ENCODE measurements at regions not wholly inside any gene's neighbourhood (a gene's known extent, or its start where the extent isn't known, plus 50 kb on each side); places are given as distances from the start of the nearest gene placed in this dataset.

DNA sequence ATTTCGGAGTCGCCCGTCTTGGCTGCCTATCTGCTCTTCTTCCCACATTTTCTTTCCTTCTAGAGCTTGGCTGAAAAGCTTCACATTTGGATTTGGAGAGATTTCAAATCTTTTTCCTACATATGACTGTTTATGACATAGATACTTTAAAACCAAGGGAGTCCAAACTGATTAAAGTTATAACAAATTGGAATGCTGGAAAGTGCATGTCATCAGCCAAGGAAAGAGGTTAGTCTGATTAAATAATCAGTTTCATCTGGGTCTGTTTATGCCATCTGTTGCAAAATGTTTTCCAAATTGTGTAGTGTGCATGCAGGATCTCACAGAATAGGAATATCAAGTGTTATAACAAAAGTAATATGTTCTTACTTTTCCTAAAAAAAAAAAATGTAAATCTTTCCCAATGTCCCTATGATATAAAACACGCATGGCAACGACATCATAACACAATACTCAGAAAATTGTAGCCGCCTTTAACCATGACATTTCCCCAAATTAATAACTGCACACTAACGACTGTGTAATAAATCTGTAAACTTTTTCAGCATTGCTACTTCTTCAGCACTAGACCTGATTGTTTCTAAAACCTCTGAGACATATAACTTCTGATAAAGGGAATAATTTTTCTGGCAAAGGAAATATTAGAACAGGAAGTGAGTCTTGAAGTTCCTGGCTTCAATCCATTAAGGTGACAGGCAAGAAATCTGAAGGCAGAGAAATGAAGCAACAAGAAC is 230.2 kb upstream of the FOXQ1 start:
- no peak for DNase-seq

DNA sequence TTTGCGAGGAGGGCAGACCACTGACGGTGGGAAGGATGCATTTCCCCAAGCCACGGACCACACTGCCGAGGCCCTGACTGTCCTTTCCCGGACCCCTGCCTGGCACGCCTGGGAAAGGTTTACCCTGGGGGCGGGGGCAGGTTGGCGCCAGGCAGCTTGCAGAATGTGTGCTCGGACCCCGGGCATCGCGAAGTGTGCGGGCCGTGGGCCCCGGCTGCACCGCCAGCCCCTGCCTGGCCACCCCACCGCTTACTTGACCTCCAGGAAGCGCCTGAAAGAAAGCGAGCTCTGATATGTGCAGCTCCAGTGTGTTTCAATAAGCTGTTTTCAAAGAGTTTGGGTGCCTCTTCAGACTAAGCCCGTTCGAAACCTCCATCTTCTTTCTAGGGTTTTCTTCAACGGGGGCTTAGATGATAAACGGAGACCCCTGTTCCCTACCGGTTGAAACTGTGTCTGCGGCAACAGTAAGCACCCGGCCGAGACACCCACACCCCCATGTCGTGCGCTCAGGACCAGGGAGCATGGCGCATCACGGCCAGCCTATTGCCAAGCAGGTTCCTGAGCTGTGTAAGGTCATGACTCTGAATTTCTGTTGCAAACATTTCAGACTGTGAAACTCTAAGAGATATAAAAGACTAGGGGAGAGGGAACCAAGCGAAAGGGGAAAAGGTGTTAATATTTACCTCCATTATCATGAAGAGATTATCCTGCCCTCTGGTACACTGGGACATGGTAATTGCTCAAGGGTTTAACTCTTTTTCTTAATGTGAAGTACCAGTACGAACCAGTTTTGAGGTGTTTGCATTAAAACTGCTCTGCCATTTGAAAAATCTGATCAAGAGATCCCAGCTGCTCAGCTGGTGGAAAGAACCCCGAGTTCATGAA is 231.2 kb upstream of the FOXQ1 start:
- DNase-seq: no peak

DNA sequence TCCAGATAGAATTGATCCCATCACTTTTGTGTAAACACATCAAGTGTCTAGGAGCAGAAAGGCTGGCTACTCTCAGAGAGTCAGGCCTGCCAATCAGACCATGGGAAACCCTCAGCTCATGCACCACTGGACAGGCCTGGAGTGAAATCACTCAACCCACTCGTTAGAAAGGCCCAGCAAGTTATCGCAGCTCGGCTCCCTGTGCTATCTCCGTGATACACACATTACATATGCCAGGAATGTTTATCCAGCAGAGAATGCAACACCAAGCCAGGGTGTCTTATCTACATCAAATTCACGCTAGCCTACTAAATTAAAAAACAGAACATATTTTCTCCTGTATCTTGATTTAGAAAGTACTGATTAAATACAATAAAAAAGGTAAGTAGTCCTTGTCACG is 232.4 kb upstream of the FOXQ1 start:
- DNase-seq: no peak

DNA sequence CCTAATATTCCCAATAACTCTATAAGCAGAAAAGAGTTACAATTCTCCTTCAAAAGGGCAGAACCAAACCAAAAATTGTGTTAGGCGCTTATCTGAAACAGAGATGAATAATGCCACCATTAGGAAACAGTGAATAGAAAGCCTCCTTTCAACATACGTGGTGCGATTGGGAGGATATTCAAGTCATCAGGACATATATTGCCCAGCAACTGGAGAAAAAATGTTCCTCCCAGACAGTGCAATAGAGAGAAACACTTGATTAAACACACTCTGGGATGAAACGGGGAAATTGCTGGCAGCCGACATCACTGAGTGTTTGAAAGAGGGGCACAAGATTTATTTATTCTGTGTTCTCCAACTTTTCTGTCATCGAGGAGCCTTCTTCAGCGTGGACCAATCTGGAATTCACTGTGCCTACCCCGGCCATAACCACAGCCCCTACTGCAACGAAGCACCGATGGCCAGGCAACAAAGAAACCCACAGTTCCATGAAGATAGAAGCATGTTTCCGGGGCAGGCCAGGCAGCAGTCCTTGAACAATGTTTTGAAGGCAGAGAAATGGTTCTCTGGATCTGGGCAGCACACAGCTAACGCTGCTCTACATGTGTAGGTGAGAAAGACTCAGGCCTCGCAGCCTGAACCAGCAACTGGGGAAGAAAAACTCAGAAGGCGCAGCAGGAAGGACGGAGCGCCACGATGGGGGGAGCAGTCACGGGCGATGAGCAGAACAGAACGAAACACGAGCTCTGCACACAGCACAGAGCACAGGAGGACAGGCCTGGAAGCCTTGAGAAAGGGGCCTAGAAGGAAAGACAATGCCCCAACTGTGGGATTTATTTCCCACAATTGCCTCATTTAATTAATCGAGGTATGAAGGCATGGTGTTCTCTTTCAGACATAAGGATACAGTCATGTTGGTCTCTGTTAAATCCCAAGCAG is 234.2 kb upstream of the FOXQ1 start:
- DNase-seq: no peak

DNA sequence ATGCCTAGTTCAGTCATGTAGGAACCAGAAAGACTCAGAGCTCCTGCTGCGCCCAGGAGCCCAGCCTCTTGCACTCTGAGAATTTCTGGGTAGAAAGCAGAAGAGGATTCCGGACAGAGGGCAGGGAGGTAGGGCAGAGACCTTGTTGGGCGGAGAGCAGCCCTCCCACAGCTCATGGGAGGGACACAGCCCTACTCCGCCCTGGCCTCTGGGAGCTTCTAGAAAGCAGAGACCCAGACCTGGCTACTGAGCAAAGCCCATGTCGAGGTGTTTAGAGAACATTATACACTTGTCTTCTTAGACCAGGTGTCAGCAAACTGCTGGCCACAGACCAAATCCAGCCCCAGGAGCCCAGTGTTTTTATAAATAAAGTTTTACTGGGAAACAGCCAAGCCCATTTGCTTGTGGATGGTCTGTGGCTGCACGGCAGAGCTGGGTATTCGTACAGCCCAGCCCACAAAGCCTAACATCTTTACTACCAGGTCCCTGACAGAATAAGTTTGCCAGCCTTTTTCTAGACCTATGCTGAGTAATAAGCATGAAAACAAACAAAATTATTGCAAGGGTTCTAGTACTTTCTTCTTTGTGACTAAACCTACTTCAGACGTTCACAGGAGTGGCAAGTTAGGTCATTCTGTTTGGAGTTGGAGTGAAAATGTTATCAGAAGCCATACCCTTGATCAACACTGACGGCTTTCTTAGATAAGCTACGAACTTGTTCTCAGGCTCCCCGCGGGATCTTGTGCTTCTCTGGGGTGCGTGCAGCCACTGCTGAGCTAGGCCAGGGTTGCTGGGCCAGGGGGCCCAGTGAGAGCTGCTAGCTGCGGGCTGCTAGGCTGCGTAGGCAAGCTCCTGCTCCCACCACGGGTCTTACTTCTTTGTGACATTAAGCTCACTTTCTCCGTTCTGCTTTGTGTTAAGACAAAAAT is 235.1 kb upstream of the FOXQ1 start:
- no peak for DNase-seq

DNA sequence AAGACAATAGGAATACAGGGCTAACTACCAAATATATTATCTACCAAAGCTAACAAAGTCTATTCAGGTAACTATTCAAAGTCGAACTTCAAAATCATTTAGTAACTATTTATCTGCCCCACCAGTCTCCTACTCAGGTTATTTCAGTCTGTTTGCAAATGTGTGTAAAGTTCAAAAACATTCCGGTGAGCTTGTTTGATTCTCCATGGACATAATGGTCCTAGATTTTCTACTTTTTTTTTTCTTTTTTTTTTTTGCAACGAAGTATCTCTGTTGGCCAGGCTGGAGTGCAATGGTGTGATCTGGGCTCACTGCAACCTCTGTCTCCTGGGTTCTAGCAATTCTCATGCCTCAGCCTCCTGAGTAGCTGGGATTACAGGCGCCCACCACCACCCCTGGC is 236.0 kb upstream of the FOXQ1 start:
- no peak for DNase-seq

DNA sequence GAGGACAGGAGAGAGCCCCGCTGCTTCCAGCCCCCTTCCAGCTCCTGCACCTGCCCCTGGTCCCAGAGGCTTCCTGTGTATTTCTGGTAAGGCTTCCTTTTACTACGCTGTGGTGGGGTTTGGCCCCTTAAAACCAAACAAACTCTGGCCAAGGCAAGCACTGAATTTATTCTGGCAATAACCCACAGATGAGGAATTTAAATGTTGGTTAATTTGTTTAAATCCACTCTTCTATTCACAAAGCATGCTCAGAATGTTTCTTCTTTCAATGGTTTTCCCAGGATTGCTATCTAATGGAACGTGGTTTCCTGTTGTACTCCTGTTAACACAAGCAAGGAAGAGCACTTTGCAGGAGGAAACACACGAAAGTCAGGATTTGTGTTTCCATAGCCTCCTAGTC is 236.5 kb upstream of the FOXQ1 start:
- no peak for DNase-seq

DNA sequence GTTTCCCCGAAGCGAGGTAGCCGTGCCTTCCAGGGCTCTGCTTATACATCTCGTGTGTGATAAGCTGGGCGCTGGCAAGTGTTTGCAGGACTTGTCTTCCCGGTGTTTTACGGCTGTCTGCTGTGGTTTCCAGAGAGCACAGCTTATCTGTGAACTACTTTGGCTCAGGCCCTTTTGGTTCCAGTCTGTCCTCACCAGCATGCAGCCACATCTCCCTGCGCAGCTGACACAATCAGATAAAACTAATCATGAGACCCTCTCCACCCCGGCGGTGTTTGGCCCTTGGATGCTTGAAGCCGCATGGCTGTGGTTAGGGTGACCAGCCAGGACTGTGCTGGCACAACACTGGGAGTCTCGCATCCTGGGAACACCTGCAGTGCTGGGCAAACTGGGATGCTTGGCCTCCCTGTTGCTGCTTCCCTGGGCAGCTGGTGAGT is 241.8 kb upstream of the FOXQ1 start:
- no peak for DNase-seq

DNA sequence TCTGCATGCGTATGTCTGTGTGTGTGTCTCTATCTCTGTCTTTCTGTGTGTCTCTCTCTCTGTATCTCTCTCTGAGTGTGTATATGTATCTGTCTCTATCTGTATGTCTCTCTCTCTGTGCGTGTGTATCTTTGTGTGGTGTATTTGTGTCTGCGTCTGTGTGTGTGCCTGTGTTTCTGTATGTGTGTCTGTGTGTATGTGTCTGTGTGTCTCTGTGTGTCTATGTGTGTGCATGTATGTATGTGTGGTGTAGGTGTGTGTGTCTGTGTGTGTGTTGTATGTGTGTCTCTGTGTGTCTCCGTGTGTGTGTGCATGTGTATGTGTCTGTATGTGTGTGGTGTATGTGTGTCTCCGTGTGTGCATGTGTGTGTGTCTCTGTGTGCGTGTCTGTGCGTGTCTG is 243.0 kb upstream of the FOXQ1 start:
- no peak for DNase-seq

DNA sequence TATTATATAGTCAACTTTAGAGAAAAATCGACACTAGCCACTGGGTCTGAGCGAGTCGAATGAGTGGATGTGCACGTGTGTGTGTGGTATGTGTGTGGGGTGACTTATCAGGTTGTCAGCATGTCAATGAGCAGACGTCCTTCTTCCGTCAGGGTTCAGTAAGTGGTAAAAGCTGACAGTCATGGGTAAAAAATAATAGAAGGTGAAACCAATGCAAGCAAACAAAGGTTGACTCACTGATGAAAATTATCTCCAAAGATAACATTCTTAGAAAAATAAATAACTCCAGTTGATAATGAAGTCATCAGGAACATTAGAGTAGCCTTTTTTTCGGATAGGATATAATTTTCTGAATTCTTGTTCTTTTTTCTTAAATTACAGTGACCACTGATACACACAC is 243.8 kb upstream of the FOXQ1 start:
- DNase-seq: no peak

DNA sequence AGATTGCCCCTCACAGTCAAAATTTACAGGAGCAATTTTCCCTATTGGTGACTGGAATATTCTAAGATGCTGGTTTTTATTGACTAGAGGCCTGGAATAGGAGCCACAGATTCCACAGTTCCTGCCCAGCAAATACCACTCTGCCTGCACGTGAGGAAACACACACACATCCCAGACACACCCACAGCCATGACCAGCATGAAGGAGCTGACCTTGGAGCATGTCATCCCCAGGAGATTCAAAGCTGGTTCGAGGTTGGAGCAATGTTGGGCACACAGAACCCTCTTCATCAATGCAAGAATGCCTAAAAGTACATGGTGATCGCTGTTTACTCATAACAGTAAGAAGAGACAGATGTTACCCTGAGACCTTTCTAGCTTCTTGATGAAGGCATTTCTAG is 244.6 kb upstream of the FOXQ1 start:
- DNase-seq: no peak

DNA sequence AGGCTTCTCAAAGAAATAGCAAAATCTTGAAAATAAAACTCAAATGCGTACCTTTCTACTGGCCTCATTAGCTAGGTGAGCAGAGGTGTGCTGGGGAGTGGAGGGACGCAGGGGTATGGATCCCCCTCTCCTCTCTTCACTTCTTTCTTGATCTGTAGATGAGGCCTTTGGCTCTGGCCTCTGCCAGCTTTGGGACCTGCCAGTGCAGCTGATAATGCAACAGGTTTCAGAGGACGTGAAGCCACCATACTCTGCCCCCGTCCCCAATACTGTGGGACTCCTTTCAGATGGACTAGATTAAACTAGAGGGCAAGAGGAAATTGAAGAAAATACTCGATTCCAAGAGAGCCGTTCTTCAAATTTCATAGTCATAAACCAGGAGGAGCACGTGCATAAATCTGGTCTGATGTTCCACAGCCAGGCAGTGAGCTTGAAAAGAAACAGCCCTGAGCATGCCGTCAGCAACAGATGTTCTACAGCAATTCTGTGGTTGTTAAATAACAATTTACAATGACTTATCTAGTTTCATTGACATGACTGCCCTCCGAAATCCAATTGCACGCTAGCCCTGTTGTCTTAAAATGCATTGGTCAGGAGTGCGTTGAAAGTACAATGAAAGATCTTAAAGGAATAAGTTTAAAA is 245.3 kb upstream of the FOXQ1 start:
- no peak for DNase-seq

DNA sequence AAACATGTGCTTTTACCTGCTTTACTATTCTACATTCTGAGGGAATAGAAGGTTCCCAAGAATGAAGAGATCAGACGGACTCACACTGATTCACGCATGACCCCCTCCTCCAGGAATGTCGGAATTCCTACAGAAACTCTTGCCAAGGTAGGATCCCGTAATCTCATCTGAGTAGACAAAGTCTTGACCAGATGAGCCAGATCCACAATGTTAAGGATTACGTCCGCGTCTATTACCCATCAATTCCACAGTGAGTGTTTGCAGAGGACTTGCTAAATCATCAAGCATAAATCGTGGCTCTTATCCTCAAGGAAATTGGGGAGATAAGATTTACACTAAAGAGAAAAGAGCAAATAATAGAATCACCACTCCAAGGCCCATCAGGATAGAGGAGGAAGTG is 245.9 kb upstream of the FOXQ1 start:
- DNase-seq: no peak

DNA sequence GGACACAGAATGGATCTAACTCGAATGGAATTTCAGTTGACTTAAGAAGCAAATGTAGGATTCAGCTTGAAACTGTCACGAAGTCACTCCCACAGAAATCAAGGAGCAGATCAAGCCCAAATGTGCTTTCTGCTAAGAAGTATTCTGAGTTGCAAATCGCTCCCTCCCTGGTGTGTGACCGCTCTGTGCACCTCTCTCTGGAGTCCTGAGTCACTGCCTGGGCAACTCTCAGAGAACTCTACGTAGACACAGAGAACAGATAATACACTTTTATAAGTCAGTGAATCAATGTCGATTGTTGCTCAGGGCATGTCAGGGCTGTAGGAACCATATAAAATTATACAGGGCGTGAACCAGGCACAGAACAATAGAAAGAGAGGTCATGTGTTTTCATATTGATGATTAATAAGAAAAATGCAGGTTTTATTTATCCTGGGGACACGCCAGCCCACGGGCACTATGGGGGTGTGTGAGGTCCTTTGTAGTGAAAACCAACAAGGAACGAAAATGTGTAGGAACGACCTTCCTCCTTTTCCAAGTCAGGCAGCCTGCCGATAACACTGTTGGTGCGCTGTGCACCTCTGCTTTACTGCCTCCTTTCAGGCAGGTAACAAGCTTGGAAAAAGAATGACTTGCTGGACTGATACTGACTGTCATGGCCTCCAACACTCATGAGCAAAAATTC is 248.1 kb upstream of the FOXQ1 start:
- no peak for DNase-seq

DNA sequence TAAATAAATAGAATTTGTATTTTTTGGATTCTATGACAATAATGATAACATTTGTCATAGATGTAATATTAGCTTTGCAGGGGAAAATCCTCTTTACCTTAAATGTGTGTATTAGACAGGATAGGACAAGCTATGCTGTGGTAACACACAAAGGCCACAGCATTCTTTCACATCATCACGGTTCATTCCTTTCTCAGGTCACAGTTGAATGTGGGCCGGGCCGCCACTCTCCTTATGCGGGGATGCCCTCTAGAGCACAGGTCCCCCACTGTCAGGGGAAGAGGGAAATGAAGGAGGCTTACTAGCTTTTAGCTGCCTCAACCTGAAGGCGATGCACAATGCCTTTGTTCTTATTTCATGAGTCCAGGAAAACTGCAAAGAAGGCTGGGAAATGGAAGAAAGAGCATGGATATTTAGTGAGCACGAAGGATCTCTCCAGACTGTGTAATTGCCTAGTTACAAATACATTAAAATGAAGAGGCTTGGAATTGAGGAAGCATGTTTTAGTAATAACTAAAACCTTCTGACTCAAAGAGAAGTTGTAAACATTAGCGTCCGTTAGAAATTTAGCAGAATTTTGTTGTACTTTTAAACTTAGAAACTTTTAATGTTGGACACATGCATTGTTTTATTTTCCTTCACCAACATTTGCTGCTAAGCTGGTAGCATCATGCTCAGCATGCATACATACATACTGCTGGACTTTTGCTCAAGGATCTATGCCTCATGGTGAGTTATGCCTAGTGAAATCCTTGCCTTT is 248.9 kb upstream of the FOXQ1 start:
- DNase-seq: no peak

DNA sequence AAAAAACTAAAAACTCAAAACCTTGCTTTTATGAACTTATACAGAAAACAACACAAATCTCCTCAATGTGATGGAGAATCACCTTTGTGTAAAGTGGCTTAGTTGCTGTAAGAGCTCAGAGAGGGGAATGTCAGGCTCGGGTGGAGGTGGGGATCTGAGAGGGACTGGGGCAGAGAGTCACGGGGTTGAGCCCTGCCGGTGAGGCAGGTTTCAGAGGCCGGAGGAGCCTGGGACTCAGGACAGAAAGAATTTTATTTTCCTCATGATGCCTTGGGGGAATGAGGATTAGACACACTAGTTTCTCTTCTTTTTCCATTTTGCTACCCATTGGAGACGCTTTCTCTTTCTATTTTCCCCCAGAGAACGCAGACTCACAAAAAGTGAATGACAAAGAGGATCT is 252.3 kb upstream of the FOXQ1 start:
- no peak for DNase-seq

DNA sequence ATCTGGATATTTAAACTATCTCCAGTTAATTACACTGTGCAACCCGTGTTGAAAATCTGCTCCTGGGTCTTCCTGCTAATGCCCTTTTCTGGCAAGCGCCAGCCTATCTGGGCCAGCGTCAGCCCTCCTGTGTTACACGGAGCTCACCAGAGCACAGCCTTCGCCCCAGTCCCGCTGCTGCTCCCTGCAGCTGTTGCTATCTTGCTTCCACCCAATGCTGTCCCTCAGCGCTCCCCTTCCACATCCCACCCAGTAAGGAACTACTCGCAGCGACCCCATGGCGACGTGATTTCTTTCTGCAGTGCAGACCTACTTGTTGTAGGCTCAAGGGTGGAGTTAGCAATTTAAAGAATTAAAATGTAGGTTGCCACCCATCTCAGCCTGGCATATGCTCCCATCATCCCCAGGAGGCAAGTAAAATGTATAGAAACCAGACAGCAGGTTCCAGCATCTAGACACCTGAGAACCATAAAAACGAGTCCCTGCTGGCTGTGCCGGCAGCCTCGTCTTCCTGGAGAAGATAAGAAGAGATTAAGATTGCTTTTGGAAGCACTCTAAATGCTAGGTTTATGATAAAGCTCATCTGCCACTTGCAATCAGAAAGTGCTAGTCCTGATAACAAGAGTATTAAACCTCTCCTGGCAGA is 254.3 kb upstream of the FOXQ1 start:
- DNase-seq: no peak

DNA sequence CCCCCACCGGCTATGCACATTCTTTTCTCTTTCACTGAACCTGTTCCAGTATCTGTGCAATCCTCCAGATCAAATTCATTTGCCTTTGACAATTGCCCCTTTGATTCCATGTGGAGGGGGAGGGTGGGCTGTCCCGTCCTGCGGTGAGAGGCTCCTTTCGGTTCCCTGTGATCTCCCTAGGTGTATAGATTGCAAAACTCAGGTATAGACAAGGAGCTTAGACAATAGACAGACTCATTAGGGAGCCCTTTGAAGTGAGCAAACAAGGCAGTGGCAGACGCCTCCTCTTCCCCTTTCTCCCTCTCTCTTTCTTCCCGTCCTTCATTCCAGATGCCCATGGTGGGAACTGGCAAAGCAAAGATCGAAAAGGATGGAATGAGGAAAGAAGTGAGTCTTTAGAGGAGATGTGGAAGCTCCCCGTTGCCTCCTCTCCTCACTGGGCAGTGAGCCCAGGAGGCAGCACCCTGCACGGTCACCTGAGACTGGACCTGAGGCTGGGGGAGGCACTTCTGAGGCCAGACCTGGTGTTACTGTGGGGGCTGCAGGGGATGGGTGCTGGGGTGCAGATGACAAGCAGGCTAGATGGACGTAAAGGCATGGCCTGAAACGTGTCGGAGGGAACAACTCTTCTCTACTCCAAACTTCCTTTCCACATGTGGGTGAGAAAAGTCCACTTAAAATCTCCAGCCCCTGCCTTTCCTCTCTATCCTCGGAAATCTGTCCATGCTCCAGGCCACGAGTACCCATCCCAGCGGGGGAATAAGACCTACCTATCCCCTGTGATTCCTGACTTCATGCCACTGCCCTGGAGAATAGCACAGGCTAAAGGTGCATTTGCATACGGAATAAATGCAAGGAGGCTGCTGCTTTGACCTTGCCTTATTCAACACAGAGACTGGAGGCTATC is 256.6 kb upstream of the FOXQ1 start:
- no peak for DNase-seq

DNA sequence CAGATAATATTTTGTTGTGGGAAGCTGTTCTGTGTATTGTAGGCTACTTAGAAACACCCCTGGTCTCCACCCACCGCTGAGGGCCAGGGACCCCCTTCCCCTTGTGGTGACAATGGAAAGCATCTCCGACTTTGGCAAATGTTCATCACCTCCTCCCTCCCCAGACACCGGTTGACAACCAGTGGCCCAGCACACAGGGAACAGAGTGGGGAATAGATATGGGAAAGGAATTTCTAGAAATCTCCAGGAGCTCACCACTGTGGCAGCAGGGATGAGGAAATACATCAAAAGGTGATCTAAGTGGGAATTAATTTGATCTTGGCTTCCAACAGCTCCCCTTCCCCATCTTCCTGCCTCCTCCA is 257.3 kb upstream of the FOXQ1 start:
- DNase-seq: no peak
